ENCODE measurements at regions not wholly inside any gene's neighbourhood (a gene's known extent, or its start where the extent isn't known, plus 50 kb on each side); places are given as distances from the start of the nearest gene placed in this dataset.

DNA sequence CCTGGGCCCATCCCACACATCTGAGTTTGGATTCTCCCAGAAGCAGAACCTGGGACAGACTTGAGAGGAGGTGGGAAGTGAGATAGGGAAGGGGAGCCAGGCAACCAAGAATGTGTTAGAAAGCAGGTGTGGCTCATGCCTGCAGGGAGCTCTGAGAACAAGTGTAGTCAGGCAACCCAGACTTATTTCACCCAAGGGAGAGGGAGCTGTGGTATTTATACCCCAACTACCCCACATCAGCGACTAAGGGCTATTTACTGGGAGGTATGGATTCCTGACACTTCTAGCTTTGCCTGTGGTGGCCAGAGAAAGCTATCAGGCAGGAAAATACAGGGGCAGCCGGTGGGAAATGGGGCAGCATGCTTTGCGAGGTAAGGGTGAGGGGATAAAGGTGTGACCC, 125.8 kb upstream of the MSX1 start:
- no peak for DNase-seq (ENCODE audit: low read depth)
- TF ChIP-seq, protein P1, sequence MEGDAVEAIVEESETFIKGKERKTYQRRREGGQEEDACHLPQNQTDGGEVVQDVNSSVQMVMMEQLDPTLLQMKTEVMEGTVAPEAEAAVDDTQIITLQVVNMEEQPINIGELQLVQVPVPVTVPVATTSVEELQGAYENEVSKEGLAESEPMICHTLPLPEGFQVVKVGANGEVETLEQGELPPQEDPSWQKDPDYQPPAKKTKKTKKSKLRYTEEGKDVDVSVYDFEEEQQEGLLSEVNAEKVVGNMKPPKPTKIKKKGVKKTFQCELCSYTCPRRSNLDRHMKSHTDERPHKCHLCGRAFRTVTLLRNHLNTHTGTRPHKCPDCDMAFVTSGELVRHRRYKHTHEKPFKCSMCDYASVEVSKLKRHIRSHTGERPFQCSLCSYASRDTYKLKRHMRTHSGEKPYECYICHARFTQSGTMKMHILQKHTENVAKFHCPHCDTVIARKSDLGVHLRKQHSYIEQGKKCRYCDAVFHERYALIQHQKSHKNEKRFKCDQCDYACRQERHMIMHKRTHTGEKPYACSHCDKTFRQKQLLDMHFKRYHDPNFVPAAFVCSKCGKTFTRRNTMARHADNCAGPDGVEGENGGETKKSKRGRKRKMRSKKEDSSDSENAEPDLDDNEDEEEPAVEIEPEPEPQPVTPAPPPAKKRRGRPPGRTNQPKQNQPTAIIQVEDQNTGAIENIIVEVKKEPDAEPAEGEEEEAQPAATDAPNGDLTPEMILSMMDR (IDR thresholded peaks at IDR 0.05; ENCODE audit: insufficient read depth, low read depth, low read length, missing control alignments): no peak
- H3K4me3 ChIP-seq (ENCODE audit: low read depth, low read length): no peak overlapping the region

DNA sequence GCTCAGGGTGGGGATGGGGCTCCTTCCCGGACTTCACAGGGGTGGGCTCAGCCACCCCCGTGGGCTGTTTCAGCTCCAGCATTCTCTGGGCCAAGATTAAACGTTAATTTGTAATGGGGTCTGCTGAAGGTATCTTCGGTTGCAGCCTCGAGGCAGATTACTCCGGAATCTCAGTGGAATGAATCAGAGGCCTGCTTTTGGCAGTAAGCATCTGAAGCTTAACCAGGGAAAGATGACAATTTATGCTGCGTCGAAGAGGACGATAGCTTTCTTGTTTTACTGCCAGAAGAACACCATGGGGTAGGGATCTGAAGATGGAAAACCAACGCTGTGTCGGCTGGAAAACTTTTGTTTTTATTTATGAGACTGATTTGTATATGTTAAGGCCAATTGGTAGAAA, 129.2 kb upstream of the MSX1 start:
- no peak for DNase-seq (ENCODE audit: low read depth)
- H3K4me3 ChIP-seq (ENCODE audit: low read depth, low read length): no peak overlapping the region
- TF ChIP-seq, protein P1 (IDR thresholded peaks at IDR 0.05; ENCODE audit: insufficient read depth, low read depth, low read length, missing control alignments): no peak

DNA sequence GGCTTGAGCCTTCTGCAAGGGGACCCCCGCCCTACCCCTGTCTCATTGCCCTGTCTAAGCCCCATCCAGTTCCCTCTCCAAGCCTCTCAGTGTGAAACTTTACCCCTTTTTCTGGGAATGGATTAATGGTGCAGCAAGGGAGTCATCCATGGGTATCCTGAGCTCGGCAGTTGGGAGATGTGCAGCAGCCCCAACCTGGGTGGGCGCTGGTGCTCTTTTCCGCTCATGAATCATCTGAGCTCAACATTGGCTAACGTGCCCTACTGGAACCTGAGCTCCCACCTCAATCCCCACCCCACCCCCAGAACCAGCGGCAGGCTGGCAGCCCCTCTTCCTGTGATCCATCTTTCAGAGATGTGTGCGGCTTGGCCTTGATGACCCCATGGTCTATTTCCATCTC, 130.3 kb upstream of the MSX1 start:
- TF ChIP-seq, protein P1 (IDR thresholded peaks at IDR 0.05; ENCODE audit: insufficient read depth, low read depth, low read length, missing control alignments): no peak
- no peak overlapping the region for H3K4me3 ChIP-seq (ENCODE audit: low read depth, low read length)
- no peak for DNase-seq (ENCODE audit: low read depth)

DNA sequence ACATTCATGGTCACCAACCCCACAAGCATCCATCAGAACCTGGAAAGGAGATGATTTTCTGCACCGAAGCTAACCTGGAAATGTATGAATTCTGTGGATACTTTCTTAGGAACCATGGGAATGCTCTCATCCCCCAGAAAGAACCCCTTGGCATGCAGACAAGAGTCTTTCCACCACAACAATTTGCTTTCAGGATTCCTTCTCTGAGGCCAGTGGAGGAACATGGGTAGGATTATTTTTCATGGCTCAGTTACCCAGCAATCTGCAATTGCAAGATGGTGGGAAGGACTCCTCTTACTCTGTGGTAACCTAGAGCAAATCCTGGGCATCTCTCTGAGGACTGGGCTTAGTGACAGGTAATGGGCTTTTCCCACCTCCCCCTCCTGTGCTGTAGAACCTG, 131.9 kb upstream of the MSX1 start:
- no peak overlapping the region for H3K4me3 ChIP-seq (ENCODE audit: low read depth, low read length)
- DNase-seq (ENCODE audit: low read depth): no peak
- TF ChIP-seq, protein P1 (IDR thresholded peaks at IDR 0.05; ENCODE audit: insufficient read depth, low read depth, low read length, missing control alignments): no peak

DNA sequence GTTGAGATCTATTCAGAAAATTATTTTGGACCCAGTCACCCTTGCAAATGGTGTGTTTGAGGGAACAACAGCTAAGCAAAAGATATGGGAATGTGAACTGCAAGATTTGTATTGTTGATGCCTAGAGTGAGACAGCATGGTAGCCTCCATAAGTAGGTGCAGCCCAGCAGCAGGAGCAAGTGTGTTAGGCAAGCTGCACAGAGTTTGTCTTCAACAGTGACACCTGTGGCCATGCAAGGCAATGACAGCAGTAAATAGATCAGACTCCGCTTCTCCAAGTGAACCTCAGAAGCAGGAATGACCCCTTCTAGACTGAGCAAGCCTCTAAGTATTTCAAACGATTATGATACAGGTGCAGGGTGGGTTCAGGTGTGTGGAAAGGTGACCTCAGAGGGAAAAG, 133.4 kb upstream of the MSX1 start:
- no peak overlapping the region for H3K4me3 ChIP-seq (ENCODE audit: low read depth, low read length)
- TF ChIP-seq, protein P1 (IDR thresholded peaks at IDR 0.05; ENCODE audit: insufficient read depth, low read depth, low read length, missing control alignments): peak; percentile 34
- peak; percentile 11 for DNase-seq (ENCODE audit: low read depth)

DNA sequence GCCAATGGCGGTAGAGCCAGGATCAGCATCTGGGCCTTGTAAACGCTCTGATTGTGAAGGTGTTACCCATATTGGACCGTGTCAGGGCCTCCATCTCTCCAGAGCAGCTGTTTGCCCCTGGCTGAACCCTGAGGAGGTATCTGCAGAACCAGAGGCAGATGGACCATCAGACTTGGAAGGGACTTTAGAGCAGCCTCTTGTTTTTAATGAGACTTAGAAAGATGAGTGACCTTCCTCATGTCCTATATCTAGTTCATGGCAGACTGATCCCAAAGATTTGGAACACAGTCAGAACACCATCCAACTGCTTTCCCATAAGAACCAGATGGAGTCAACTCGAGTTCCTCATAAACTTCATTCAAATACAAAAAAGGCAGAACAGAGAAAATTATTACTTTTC, 135.1 kb upstream of the MSX1 start:
- no peak for DNase-seq (ENCODE audit: low read depth)
- no peak overlapping the region for H3K4me3 ChIP-seq (ENCODE audit: low read depth, low read length)
- TF ChIP-seq, protein P1 (IDR thresholded peaks at IDR 0.05; ENCODE audit: insufficient read depth, low read depth, low read length, missing control alignments): no peak

DNA sequence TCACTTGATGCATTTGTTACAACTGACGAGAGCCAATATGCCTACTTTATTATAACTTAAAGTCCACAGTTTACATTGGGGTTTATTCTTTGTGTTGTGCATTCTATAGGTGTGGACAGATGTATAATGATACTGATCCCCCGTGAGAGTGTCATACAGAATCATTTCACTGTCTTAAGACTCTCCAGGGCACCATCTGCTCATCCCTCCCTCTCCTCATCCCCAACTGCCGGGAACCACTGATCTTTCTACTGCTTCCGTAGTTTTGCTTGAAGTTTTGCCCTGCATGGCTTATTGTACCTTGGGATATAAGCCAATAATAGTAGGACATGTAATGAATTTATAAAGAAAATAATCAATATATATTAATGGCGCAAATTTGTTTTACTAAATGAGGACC, 137.8 kb upstream of the MSX1 start:
- DNase-seq (ENCODE audit: low read depth): no peak
- H3K4me3 ChIP-seq (ENCODE audit: low read depth, low read length): no peak overlapping the region
- TF ChIP-seq, protein P1 (IDR thresholded peaks at IDR 0.05; ENCODE audit: insufficient read depth, low read depth, low read length, missing control alignments): no peak
